NCI-H1417 (cell line): ENCODE measurements at regions not wholly inside any gene's neighbourhood (a gene's known extent, or its start where the extent isn't known, plus 50 kb on each side); places are given as distances from the start of the nearest gene placed in this dataset.
A peak's percentile ranks its signal among the peaks of the same experiment; 100 is the strongest.
"Not testable (repeated sequence)": the region's sequence is repeated elsewhere in the genome, so short reads cannot be mapped to it uniquely, and the experiment has no call there.

Source experiments
- DNase-seq, 3 experiments: peaks; one replicate each; lab custom pipeline; 2025; lab: John Stamatoyannopoulos, UW

DNA sequence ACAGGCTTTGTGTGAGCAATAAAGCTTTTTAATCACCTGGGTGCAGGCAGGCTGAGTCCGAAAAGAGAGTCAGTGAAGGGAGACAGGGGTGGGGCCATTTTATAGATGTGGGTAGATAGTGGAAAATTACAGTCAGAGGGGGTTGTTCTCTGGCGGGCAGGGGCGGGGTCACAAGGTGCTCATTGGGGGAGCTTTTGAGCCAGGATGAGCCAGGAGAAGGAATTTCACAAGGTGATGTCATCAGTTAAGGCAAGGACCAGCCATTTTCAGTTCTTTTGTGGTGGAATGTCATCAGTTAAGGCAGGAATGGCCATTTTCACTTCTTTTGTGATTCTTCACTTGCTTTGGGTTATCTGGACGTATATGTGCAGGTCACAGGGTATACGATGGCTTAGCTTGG, 571.3 kb upstream of the PCDH7 start:
- not testable (repeated sequence) for DNase-seq

DNA sequence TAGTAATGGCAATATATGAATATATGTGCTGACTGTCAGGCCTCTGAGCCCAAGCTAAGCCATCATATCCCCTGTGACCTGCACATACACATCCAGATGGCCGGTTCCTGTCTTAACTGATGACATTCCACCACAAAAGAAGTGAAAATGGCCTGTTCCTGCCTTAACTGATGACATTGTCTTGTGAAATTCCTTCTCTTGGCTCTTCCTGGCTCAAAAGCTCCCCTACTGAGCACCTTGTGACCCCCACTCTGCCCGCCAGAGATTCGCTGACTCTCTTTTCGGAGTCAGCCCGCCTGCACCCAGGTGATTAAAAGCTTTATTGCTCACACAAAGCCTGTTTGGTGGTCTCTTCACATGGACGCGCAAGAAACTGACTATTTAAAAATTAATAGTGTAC, 570.6 kb upstream of the PCDH7 start:
- DNase-seq, result not testable (repeated sequence)

GRCh38 chr4:30153427-30153826, 566.7 kb upstream of the PCDH7 start:
- no peak for DNase-seq

- no peak for DNase-seq
Measured at GRCh38 chr4:30160140-30160539, 560.0 kb upstream of the PCDH7 start.

- no peak for DNase-seq
Measured at GRCh38 chr4:30172416-30172815, 547.8 kb upstream of the PCDH7 start.

- DNase-seq, result no peak
Measured at GRCh38 chr4:30181512-30181911, 538.7 kb upstream of the PCDH7 start.

- no peak for DNase-seq
Measured at GRCh38 chr4:30181918-30182317, 538.3 kb upstream of the PCDH7 start.

GRCh38 chr4:30182786-30183185, 537.4 kb upstream of the PCDH7 start:
- no peak for DNase-seq

- DNase-seq, result no peak
Measured at GRCh38 chr4:30191902-30192301, 528.3 kb upstream of the PCDH7 start.

- DNase-seq, result no peak
Measured at GRCh38 chr4:30207389-30207788, 512.8 kb upstream of the PCDH7 start.

DNA sequence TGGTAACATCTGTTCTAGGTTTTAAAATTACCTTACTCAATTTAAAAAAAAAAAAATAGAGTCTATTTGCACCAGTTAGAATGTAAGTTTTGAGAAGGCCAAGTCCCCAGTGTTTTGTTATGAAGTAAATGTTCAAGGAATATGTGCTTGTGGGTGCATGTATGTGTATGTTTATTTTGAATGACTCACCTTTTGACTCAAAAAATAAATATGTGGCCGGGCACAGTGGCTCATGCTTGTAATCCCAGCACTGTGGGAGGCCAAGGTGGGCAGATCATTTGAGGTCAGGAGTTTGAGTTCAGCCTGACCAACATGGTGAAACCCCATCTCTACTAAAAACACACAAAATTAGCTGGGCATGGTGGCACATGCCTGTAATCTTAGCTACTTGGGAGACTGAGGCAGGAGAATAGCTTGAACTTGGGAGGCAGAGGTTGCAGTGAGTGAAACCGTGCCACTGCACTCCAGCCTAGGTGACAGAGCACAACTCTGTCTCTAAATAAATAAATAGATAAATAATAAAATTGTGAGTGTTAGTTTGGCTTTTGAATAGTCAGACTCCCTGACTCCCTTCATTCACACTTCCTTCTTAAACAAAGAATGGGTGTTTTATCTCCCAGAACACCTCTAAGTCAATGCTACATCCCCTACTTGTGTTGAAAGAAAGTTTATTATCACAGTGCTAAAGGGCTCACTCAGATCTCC, 511.3 kb upstream of the PCDH7 start:
- no peak for DNase-seq

DNA sequence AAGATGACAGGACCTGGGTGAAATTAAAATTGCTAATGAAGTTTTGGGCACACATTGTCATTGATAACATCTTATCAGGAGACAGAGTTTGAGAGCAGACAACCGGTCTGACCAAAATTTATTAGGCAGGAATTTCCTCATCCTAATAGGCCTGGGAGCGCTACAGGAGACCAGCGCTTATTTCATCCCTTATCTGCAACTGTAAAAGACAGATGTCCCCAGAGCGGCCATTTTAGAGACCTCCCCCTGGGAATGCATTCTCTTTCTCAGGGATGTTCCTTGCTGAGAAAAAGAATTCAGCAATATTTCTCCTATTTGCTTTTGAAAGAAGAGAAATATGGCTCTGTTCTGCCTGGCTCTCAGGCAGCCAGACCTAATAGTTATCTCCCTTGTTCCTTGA, 504.2 kb upstream of the PCDH7 start:
- DNase-seq, result not testable (repeated sequence)

- DNase-seq, result no peak
Measured at GRCh38 chr4:30245140-30245539, 475.0 kb upstream of the PCDH7 start.

- peak in 2 of 3 experiments; percentile 8 to 47 for DNase-seq
Measured at GRCh38 chr4:30256116-30256832, 463.9 kb upstream of the PCDH7 start.

DNA sequence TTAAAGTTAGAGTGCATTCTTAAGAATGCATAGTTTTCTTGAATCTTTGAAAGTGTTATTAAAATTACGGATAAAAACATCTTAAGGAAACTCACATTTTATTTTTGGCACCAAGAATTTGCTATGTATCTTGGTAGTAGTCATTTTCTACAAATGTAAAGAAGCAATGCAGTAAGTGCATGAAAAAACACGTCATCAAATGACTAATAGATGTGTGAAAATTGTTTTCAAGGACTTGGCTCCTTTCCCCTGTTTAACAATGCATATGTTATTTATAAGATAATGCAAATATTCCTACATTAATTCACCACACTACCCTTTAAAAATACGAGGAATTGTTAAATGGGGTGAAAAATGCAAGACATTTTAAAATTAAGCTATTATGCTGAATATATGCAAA, 461.2 kb upstream of the PCDH7 start:
- no peak for DNase-seq

- no peak for DNase-seq
Measured at GRCh38 chr4:30262379-30262778, 457.8 kb upstream of the PCDH7 start.

- no peak for DNase-seq
Measured at GRCh38 chr4:30264465-30264864, 455.7 kb upstream of the PCDH7 start.

DNA sequence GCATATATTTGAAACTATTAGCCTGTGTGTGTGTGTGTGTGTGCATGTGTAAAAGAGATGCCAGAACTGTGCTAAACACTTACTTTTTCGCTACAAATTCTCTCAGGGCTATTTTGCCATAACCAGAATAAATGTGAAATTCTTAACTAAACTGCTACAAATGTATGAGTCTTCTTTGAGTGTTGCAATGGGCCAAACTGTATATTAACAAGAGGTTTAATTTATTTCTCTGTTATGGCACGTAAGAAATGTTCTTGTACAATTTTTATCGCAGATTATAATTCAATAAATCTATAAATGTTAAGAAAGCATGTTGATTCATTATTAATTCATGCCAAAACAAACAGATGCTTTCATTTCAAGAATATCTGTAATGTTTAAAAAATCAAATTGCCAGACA, 454.5 kb upstream of the PCDH7 start:
- no peak for DNase-seq

GRCh38 chr4:30268370-30268769, 451.8 kb upstream of the PCDH7 start:
- DNase-seq, result no peak

DNA sequence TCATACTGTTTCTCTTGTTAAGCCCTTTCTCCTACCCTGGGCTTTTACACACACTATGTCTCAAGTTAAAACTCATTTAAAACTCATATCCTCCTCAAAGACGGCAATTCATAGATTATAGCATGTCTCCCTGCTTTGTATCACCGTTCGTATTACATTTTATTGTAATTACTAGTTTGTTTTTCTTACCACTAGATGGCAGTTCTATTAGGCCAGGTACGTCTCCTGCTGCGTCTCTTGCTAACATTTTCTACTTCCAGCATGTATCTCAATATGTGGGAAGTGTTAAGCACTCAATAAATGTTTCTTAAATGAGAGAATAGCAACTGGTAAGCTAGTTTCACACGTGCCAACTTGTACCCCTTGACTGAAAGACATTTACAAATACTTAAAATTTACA, 450.3 kb upstream of the PCDH7 start:
- DNase-seq, result no peak

GRCh38 chr4:30281986-30282385, 438.2 kb upstream of the PCDH7 start:
- no peak for DNase-seq

GRCh38 chr4:30283336-30283735, 436.8 kb upstream of the PCDH7 start:
- no peak for DNase-seq

- no peak for DNase-seq
Measured at GRCh38 chr4:30294295-30294694, 425.9 kb upstream of the PCDH7 start.

DNA sequence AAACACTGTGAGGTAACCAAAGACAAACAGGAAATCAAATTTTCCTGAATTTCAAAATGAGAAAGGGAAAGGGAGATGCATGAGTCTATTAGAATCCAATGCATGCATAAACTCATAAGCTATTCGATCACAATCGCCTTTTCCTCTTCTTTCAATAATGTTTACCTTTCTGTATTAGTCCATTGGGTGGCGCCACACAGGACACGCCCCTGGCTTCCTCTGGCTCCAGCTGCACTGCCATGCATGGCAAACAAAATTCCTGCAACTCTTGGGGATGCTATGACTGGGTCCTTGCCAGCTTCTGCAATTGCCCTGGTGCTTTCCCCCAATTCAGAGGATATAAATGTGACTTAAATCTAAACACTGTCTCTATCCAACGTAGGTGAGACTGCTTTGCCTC, 424.5 kb upstream of the PCDH7 start:
- DNase-seq, result no peak
